ENCODE measurements at regions not wholly inside any gene's neighbourhood (a gene's known extent, or its start where the extent isn't known, plus 50 kb on each side); places are given as distances from the start of the nearest gene placed in this dataset.

GRCh38 chr9:107878462-107878861, 388.9 kb upstream of the KLF4 start:
- DNase-seq (ENCODE audit: low read depth, low spot score) = no peak
- TF ChIP-seq, protein P1, sequence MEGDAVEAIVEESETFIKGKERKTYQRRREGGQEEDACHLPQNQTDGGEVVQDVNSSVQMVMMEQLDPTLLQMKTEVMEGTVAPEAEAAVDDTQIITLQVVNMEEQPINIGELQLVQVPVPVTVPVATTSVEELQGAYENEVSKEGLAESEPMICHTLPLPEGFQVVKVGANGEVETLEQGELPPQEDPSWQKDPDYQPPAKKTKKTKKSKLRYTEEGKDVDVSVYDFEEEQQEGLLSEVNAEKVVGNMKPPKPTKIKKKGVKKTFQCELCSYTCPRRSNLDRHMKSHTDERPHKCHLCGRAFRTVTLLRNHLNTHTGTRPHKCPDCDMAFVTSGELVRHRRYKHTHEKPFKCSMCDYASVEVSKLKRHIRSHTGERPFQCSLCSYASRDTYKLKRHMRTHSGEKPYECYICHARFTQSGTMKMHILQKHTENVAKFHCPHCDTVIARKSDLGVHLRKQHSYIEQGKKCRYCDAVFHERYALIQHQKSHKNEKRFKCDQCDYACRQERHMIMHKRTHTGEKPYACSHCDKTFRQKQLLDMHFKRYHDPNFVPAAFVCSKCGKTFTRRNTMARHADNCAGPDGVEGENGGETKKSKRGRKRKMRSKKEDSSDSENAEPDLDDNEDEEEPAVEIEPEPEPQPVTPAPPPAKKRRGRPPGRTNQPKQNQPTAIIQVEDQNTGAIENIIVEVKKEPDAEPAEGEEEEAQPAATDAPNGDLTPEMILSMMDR (conservative IDR thresholded peaks at IDR 0.05) = no peak
- H3K27ac Mint-ChIP-seq (ENCODE audit: unreplicated experiment) = no peak overlapping the region
- H3K27me3 Mint-ChIP-seq (ENCODE audit: low read depth) = peaks cover 4% of the 10 kb centered on the region
- no peaks in the 10 kb centered on the region for H3K9me3 Mint-ChIP-seq
- no peak overlapping the region for H3K4me3 Mint-ChIP-seq
- no peaks in the 10 kb centered on the region for H3K36me3 Mint-ChIP-seq (ENCODE audit: low read depth)
- no peaks in the 10 kb centered on the region for H3K4me1 Mint-ChIP-seq

DNA sequence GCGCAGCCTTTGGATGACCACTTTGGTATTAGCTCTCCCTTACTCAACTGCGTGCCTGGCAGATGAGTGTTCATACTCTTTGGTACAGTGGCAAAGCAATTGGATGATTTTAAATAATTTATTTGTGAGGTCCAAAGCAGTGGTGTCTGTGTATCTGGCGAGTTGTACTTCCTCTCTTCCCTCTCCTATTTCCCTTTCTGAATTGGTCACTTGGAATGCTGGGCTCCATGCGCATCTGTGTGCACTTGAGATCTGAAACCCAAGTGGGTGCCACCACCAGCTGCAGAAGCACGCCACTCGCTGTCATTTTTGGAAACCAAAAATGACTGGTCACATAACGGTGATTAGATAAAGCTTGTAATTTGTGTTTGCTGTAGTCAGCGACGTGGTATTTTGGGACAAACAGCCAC, 386.0 kb upstream of the KLF4 start:
- no peak overlapping the region for H3K27ac Mint-ChIP-seq (ENCODE audit: unreplicated experiment)
- no peaks in the 10 kb centered on the region for H3K9me3 Mint-ChIP-seq
- H3K4me1 Mint-ChIP-seq = peaks cover 4% of the 10 kb centered on the region
- H3K27me3 Mint-ChIP-seq (ENCODE audit: low read depth) = peaks cover 4% of the 10 kb centered on the region
- no peaks in the 10 kb centered on the region for H3K36me3 Mint-ChIP-seq (ENCODE audit: low read depth)
- no peak overlapping the region for H3K4me3 Mint-ChIP-seq
- TF ChIP-seq, protein P1 (conservative IDR thresholded peaks at IDR 0.05) = no peak
- DNase-seq (ENCODE audit: low read depth, low spot score) = no peak

GRCh38 chr9:107874591-107875369, 385.2 kb upstream of the KLF4 start:
- TF ChIP-seq, protein P1 (conservative IDR thresholded peaks at IDR 0.05) = no peak
- no peak for DNase-seq (ENCODE audit: low read depth, low spot score)
- Mint-ChIP-seq H3K27me3 (ENCODE audit: low read depth) (peaks cover 4% of the 10 kb centered on the region), H3K36me3 (ENCODE audit: low read depth) (no peaks in the 10 kb centered on the region), H3K4me1 (peaks cover 4% of the 10 kb centered on the region), H3K9me3 (no peaks in the 10 kb centered on the region), H3K27ac (ENCODE audit: unreplicated experiment) (no peak overlapping the region), H3K4me3 (no peak overlapping the region)

DNA sequence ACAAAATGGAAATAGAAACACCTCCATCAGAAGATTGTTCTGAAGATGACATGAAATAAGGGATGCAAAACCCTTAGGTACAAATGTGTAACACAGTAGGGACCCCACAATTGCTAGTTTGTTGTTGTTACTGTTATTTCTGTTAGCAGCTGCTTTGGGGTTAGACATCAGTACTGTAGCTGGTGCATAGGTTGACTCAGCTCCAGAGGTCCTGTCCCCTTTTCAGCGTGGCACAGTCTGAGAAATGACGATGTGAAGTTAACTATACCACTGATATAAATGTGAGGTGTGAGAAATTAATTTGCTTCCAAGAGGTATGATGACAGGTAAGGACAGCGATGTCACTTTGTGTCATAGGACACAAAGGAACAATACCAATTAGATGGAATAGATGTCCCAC, 384.6 kb upstream of the KLF4 start:
- Mint-ChIP-seq H3K4me3 (no peak overlapping the region), H3K27me3 (ENCODE audit: low read depth) (peaks cover 4% of the 10 kb centered on the region), H3K9me3 (no peaks in the 10 kb centered on the region), H3K4me1 (peaks cover 4% of the 10 kb centered on the region), H3K27ac (ENCODE audit: unreplicated experiment) (no peak overlapping the region), H3K36me3 (ENCODE audit: low read depth) (no peaks in the 10 kb centered on the region)
- TF ChIP-seq, protein P1 (conservative IDR thresholded peaks at IDR 0.05) = no peak
- DNase-seq (ENCODE audit: low read depth, low spot score) = no peak

- Mint-ChIP-seq H3K27me3 (ENCODE audit: low read depth) (peaks cover 4% of the 10 kb centered on the region), H3K9me3 (no peaks in the 10 kb centered on the region), H3K36me3 (ENCODE audit: low read depth) (no peaks in the 10 kb centered on the region), H3K4me3 (no peak overlapping the region), H3K4me1 (peaks cover 4% of the 10 kb centered on the region), H3K27ac (ENCODE audit: unreplicated experiment) (no peak overlapping the region)
- TF ChIP-seq, protein P1 (conservative IDR thresholded peaks at IDR 0.05) = no peak
- no peak for DNase-seq (ENCODE audit: low read depth, low spot score)
Measured at GRCh38 chr9:107872457-107873192, 383.1 kb upstream of the KLF4 start.

All from neural crest cell (in vitro differentiated cells).